ENCODE measurements at regions not wholly inside any gene's neighbourhood (a gene's known extent, or its start where the extent isn't known, plus 50 kb on each side); places are given as distances from the start of the nearest gene placed in this dataset.

- intact Hi-C loops (cut with micrococcal nuclease), result no loop called here
- Mint-ChIP-seq H3K27ac (ENCODE audit: low read depth, unreplicated experiment) (no peak overlapping the region), H3K27me3 (ENCODE audit: insufficient read depth, unreplicated experiment) (no peaks in the 10 kb centered on the region), H3K9me3 (ENCODE audit: unreplicated experiment) (peaks cover 8% of the 10 kb centered on the region), H3K4me3 (ENCODE audit: unreplicated experiment) (no peak overlapping the region), H3K36me3 (ENCODE audit: insufficient read depth, unreplicated experiment) (peaks cover 6% of the 10 kb centered on the region), H3K4me1 (ENCODE audit: insufficient read depth, unreplicated experiment) (no peaks in the 10 kb centered on the region)
- BruUV-seq (replicated peaks), result no TSS peak
- no peak for DNase-seq (ENCODE audit: unreplicated experiment)
- no peak for TF ChIP-seq CTCF (IDR thresholded peaks at IDR 0.05; ENCODE audit: unreplicated experiment)
- CTCF ChIA-PET, result no interaction called here
- POLR2A ChIA-PET, result interaction anchor here (0.6 kb wide), 1 partner anchor 24 kb away, joined by 3 read pairs; no protein-coding TSS in a partner anchor
Measured at GRCh38 chr2:67079729-67080128, 317.4 kb upstream of the ETAA1 start.

GRCh38 chr2:67082813-67083212, 314.3 kb upstream of the ETAA1 start:
- no TSS peak for BruUV-seq (replicated peaks)
- Mint-ChIP-seq H3K9me3 (ENCODE audit: unreplicated experiment) (peaks cover 8% of the 10 kb centered on the region), H3K27ac (ENCODE audit: low read depth, unreplicated experiment) (no peak overlapping the region), H3K27me3 (ENCODE audit: insufficient read depth, unreplicated experiment) (no peaks in the 10 kb centered on the region), H3K4me3 (ENCODE audit: unreplicated experiment) (no peak overlapping the region), H3K4me1 (ENCODE audit: insufficient read depth, unreplicated experiment) (peaks cover 3% of the 10 kb centered on the region), H3K36me3 (ENCODE audit: insufficient read depth, unreplicated experiment) (peaks cover 6% of the 10 kb centered on the region)
- no peak for TF ChIP-seq CTCF (IDR thresholded peaks at IDR 0.05; ENCODE audit: unreplicated experiment)
- POLR2A ChIA-PET, result interaction anchor here (1.2 kb wide), 1 partner anchor 40 kb away, joined by 4 read pairs; no protein-coding TSS in a partner anchor
- CTCF ChIA-PET, result interaction anchor here (0.6 kb wide), 2 partner anchors 74 to 1045 kb away, joined by 3 read pairs; no protein-coding TSS in a partner anchor
- no peak for DNase-seq (ENCODE audit: unreplicated experiment)
- intact Hi-C loops (cut with micrococcal nuclease), result no loop called here

GRCh38 chr2:67083951-67084350, 313.2 kb upstream of the ETAA1 start:
- intact Hi-C loops (cut with micrococcal nuclease), result no loop called here

GRCh38 chr2:67085146-67085545, 312.0 kb upstream of the ETAA1 start:
- H3K9me3 Mint-ChIP-seq (ENCODE audit: unreplicated experiment), result peaks cover 8% of the 10 kb centered on the region
- H3K36me3 Mint-ChIP-seq (ENCODE audit: insufficient read depth, unreplicated experiment), result peaks cover 6% of the 10 kb centered on the region
- no peaks in the 10 kb centered on the region for H3K27me3 Mint-ChIP-seq (ENCODE audit: insufficient read depth, unreplicated experiment)
- POLR2A ChIA-PET, result interaction anchor here (0.6 kb wide), 1 partner anchor 389 kb away, joined by 3 read pairs; no protein-coding TSS in a partner anchor
- DNase-seq (ENCODE audit: unreplicated experiment), result no peak
- H3K4me3 Mint-ChIP-seq (ENCODE audit: unreplicated experiment), result no peak overlapping the region
- intact Hi-C loops (cut with micrococcal nuclease), result no loop called here
- BruUV-seq (replicated peaks), result no TSS peak
- TF ChIP-seq CTCF (IDR thresholded peaks at IDR 0.05; ENCODE audit: unreplicated experiment), result no peak
- H3K4me1 Mint-ChIP-seq (ENCODE audit: insufficient read depth, unreplicated experiment), result peaks cover 5% of the 10 kb centered on the region
- no peak overlapping the region for H3K27ac Mint-ChIP-seq (ENCODE audit: low read depth, unreplicated experiment)
- CTCF ChIA-PET, result interaction anchor here (0.6 kb wide), 1 partner anchor 498 kb away, joined by 3 read pairs; no protein-coding TSS in a partner anchor

More at GRCh38 chr2:67083951-67084350, 313.2 kb upstream of the ETAA1 start:
- H3K36me3 Mint-ChIP-seq (ENCODE audit: insufficient read depth, unreplicated experiment), result peaks cover 6% of the 10 kb centered on the region
- no peak for DNase-seq (ENCODE audit: unreplicated experiment)
- ChIA-PET POLR2A (interaction anchor here (0.6 kb wide), 2 partner anchors 10 to 486 kb away, joined by 3 to 4 read pairs; no protein-coding TSS in a partner anchor), CTCF (interaction anchor here (0.7 kb wide), 1 partner anchor 1474 kb away, joined by 3 read pairs; no protein-coding TSS in a partner anchor)
- TF ChIP-seq CTCF (IDR thresholded peaks at IDR 0.05; ENCODE audit: unreplicated experiment), result no peak
- H3K4me3 Mint-ChIP-seq (ENCODE audit: unreplicated experiment), result no peak overlapping the region
- no peaks in the 10 kb centered on the region for H3K27me3 Mint-ChIP-seq (ENCODE audit: insufficient read depth, unreplicated experiment)
- peaks cover 8% of the 10 kb centered on the region for H3K9me3 Mint-ChIP-seq (ENCODE audit: unreplicated experiment)
- H3K4me1 Mint-ChIP-seq (ENCODE audit: insufficient read depth, unreplicated experiment), result peaks cover 5% of the 10 kb centered on the region
- no TSS peak for BruUV-seq (replicated peaks)
- H3K27ac Mint-ChIP-seq (ENCODE audit: low read depth, unreplicated experiment), result no peak overlapping the region

All from MCF 10A (cell line).